Keratinocyte (primary cell): ENCODE measurements at regions not wholly inside any gene's neighbourhood (a gene's known extent, or its start where the extent isn't known, plus 50 kb on each side); places are given as distances from the start of the nearest gene placed in this dataset.

Experiments
- DNase-seq: peaks from one replicate; pipeline ENCODE4 v3.0.0-alpha.2; 2011; ENCODE audit warnings: low read depth, missing footprints, low spot score
- FAIRE-seq: peaks from 2 replicates; lab custom pipeline; 2011; peaks lifted over from hg19 to GRCh38; lab: Jason Lieb, UNC
- H2AFZ ChIP-seq: 2 replicates; pipeline ENCODE4 v1.6.0; 2012; ENCODE audit warnings: low read length, control low read depth, inconsistent platforms; ENCODE audit not compliant: control insufficient read depth
- H3K27ac ChIP-seq: 2 replicates; pipeline ENCODE4 v1.5.1; 2011; ENCODE audit warnings: low read length; ENCODE audit not compliant: control insufficient read depth, insufficient read depth
- H3K27me3 ChIP-seq: 3 replicates; pipeline ENCODE4 v1.6.0; 2011; ENCODE audit warnings: low read length; ENCODE audit not compliant: control insufficient read depth, insufficient read depth; ENCODE audit errors: extremely low read depth
- H3K36me3 ChIP-seq, 2 experiments: 2 replicates in 1 of 2; 3 replicates in 1 of 2; pipeline ENCODE4 v1.5.1; 2011; ENCODE audit warnings: low read length in 2 of 2, mild to moderate bottlenecking in 1 of 2; ENCODE audit not compliant: control insufficient read depth in 2 of 2, insufficient read depth in 2 of 2; ENCODE audit errors: extremely low read depth in 1 of 2
- H3K4me1 ChIP-seq: 3 replicates; pipeline ENCODE4 v1.5.1; 2011; ENCODE audit warnings: low read length; ENCODE audit not compliant: control insufficient read depth, insufficient read depth; ENCODE audit errors: extremely low read depth
- H3K4me2 ChIP-seq: 3 replicates; pipeline ENCODE4 v1.6.0; 2011; ENCODE audit warnings: low read depth, low read length; ENCODE audit not compliant: control insufficient read depth, insufficient read depth; ENCODE audit errors: extremely low read depth
- H3K4me3 ChIP-seq, 3 experiments: fragments of 200-600 bp in 1 of 3; sonication (generic) in 1 of 3; 2 replicates in 2 of 3; 3 replicates in 1 of 3; pipeline ENCODE4 v1.5.1; 2011 to 2016; ENCODE audit warnings: low read length in 3 of 3, mild to moderate bottlenecking in 3 of 3, control low read depth in 2 of 3, inconsistent platforms in 1 of 3, low read depth in 1 of 3, mixed read lengths in 1 of 3, mixed run types in 1 of 3, moderate library complexity in 1 of 3; ENCODE audit not compliant: control insufficient read depth in 2 of 3, insufficient read depth in 2 of 3; ENCODE audit errors: extremely low read depth in 1 of 3
- H3K79me2 ChIP-seq: 2 replicates; pipeline ENCODE4 v1.6.0; 2012; ENCODE audit warnings: low read length; ENCODE audit not compliant: control insufficient read depth, insufficient read depth
- H3K9ac ChIP-seq: 3 replicates; pipeline ENCODE4 v1.6.0; 2011; ENCODE audit warnings: low read length; ENCODE audit not compliant: control insufficient read depth, insufficient read depth; ENCODE audit errors: extremely low read depth
- H3K9me1 ChIP-seq: 3 replicates; pipeline ENCODE4 v1.6.0; 2011; ENCODE audit warnings: low read length; ENCODE audit not compliant: control insufficient read depth, insufficient read depth; ENCODE audit errors: extremely low read depth
- H3K9me3 ChIP-seq: 2 replicates; pipeline ENCODE4 v1.5.1; 2012; ENCODE audit warnings: low read depth, low read length; ENCODE audit not compliant: control insufficient read depth
- H4K20me1 ChIP-seq: 3 replicates; pipeline ENCODE4 v1.6.0; 2011; ENCODE audit warnings: low read length; ENCODE audit not compliant: control insufficient read depth, insufficient read depth; ENCODE audit errors: extremely low read depth
- EZH2 ChIP-seq: IDR thresholded peaks from one replicate; pipeline ENCODE4 v1.6.1; 2012; ENCODE audit warnings: inconsistent platforms, mild to moderate bottlenecking, low read length, moderate library complexity
- dilution Hi-C: fragments of 300-500 bp; cut with MboI; formaldehyde crosslinking; loops from one replicate; pipeline ENCODE4 v1.7.0; 2020; ENCODE audit warnings: low sequenced_read_pairs; ENCODE audit not compliant: extremely low pct_ligation_motif_present
- TF ChIP-seq, protein P1 (sequence below), 3 experiments: IDR thresholded peaks in 1 of 3; conservative IDR thresholded peaks in 1 of 3; optimal IDR thresholded peaks in 1 of 3; 2 replicates in 2 of 3; 3 replicates in 1 of 3; pipeline versions ENCODE3 to v1.5.1; 2011; ENCODE audit warnings: low read length in 3 of 3, mild to moderate bottlenecking in 3 of 3, moderate library complexity in 2 of 3, control low read depth in 1 of 3, inconsistent platforms in 1 of 3; ENCODE audit not compliant: insufficient read depth in 2 of 3; ENCODE audit errors: extremely low read depth in 1 of 3

DNA sequence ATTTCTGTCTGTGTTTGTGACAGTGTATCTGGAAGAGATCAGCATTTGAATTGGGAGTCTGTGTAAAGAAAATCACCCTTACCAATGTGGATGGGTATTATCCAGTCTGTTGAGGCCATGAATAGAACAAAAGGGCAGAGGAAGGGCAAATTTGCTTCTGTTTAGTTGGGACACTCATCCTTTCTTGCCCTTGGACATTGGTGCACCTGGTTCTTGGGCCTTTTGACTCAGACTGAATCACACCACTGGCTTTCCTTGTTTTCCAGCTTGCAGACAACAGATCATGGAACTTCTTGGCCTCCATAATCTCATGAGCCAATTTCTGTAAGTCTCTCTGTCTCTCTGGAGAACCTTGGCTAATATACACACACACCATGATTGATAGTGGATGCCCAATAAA lies 164.4 kb upstream of the SGO1 start:
- no peaks in the 10 kb centered on the region for H3K4me1 ChIP-seq
- no peaks in the 10 kb centered on the region for H3K36me3 ChIP-seq
- dilution Hi-C loops, result no loop called here
- no peak for TF ChIP-seq EZH2
- TF ChIP-seq, protein P1, sequence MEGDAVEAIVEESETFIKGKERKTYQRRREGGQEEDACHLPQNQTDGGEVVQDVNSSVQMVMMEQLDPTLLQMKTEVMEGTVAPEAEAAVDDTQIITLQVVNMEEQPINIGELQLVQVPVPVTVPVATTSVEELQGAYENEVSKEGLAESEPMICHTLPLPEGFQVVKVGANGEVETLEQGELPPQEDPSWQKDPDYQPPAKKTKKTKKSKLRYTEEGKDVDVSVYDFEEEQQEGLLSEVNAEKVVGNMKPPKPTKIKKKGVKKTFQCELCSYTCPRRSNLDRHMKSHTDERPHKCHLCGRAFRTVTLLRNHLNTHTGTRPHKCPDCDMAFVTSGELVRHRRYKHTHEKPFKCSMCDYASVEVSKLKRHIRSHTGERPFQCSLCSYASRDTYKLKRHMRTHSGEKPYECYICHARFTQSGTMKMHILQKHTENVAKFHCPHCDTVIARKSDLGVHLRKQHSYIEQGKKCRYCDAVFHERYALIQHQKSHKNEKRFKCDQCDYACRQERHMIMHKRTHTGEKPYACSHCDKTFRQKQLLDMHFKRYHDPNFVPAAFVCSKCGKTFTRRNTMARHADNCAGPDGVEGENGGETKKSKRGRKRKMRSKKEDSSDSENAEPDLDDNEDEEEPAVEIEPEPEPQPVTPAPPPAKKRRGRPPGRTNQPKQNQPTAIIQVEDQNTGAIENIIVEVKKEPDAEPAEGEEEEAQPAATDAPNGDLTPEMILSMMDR (optimal IDR thresholded peaks at IDR 0.05 in 1 of 3, IDR thresholded peaks at IDR 0.05 in 1 of 3, conservative IDR thresholded peaks at IDR 0.05 in 1 of 3; ENCODE audit: extremely low read depth in 1 of 3, insufficient read depth in 2 of 3, low read length in 3 of 3), result no peak
- H3K9me1 ChIP-seq, result no peaks in the 10 kb centered on the region
- no peaks in the 10 kb centered on the region for H3K9me3 ChIP-seq
- no peak overlapping the region for H3K27ac ChIP-seq
- H3K4me2 ChIP-seq, result no peak overlapping the region
- H3K4me3 ChIP-seq, result no peak overlapping the region
- no peak overlapping the region for H3K9ac ChIP-seq
- H3K27me3 ChIP-seq, result no peaks in the 10 kb centered on the region
- FAIRE-seq (no peak), DNase-seq (no peak)
- no peak overlapping the region for H2AFZ ChIP-seq
- H4K20me1 ChIP-seq, result no peaks in the 10 kb centered on the region
- H3K79me2 ChIP-seq, result no peaks in the 10 kb centered on the region

DNA sequence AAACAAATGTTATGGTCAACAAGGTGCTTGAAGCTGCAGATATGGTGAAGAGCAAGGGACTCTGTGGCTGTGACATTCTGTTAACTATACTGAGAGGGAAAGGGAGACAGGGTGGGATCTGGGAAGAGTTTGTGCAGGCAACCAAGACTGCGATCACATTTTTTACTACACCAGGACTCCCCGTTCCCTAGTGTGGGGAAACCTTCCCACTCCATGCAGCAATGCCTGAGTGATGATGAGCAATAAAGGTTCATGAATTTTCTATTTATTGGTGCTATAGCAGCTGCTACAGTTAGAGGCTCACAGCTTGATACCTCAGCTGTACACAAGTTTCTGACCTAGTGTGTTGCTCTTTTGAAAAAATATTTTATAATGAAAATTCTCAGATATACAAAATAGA lies 160.9 kb upstream of the SGO1 start:
- Histone ChIP-seq H3K4me2 (no peak overlapping the region), H3K27me3 (no peaks in the 10 kb centered on the region), H3K9me3 (no peaks in the 10 kb centered on the region), H2AFZ (no peak overlapping the region), H3K36me3 (no peaks in the 10 kb centered on the region), H4K20me1 (no peaks in the 10 kb centered on the region), H3K4me1 (no peaks in the 10 kb centered on the region), H3K27ac (no peak overlapping the region), H3K79me2 (no peaks in the 10 kb centered on the region), H3K9ac (no peak overlapping the region), H3K9me1 (no peaks in the 10 kb centered on the region), H3K4me3 (no peak overlapping the region)
- DNase-seq (no peak), FAIRE-seq (no peak)
- dilution Hi-C loops, result no loop called here
- no peak for TF ChIP-seq EZH2
- TF ChIP-seq, protein P1 (optimal IDR thresholded peaks at IDR 0.05 in 1 of 3, IDR thresholded peaks at IDR 0.05 in 1 of 3, conservative IDR thresholded peaks at IDR 0.05 in 1 of 3; ENCODE audit: extremely low read depth in 1 of 3, insufficient read depth in 2 of 3, low read length in 3 of 3), result no peak
